Activated CD8-positive, alpha-beta memory T cell treated with anti-CD3 and anti-CD28 coated beads, Interleukin-2, amount 50 U/mL, for 4 hours (primary cell): ENCODE measurements at regions not wholly inside any gene's neighbourhood (a gene's known extent, or its start where the extent isn't known, plus 50 kb on each side); places are given as distances from the start of the nearest gene placed in this dataset.
A peak's percentile ranks its signal among the peaks of the same experiment; 100 is the strongest.

ENCODE experiments used
- DNase-seq: peaks from one replicate; pipeline ENCODE4 v3.0.0-alpha.2; 2020

- DNase-seq = no peak
These were observed 76.1 kb upstream of the PITRM1 start for GRCh38 chr10:3248526-3249306.

GRCh38 chr10:3245395-3245794 is 72.8 kb upstream of the PITRM1 start:
- no peak for DNase-seq

DNA sequence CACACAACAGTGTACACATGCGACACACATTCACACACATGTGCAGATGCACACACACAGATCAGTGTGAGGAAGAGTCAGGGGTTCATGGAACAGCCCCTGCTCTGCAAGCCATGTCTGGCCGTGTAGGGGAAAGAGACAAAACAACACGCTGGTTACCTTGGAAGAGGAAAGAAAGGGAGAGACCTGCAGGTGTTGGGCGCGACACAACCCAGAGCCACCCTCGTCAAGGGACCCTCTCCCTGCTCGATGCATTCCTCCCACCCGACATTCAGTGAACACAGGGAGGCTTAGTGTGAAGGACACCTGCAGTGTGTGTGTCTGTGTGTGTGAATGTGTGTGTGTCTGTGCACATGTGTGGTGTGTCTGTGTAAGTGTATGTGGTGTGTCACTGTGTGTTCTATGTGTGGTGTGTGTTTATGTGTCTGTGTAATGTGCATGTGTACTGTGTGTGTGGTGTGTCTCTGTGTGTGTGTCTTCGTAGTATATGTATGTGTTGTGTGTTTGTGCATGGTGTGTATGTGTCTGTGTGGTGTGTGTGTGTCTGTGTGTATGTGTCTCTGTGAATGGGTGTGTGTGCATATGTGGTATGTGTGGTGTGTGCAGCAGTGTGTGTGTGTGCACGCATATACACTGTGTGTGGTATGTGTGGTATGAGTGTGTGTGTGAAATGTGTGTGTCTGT is 69.5 kb upstream of the PITRM1 start:
- DNase-seq = no peak

DNA sequence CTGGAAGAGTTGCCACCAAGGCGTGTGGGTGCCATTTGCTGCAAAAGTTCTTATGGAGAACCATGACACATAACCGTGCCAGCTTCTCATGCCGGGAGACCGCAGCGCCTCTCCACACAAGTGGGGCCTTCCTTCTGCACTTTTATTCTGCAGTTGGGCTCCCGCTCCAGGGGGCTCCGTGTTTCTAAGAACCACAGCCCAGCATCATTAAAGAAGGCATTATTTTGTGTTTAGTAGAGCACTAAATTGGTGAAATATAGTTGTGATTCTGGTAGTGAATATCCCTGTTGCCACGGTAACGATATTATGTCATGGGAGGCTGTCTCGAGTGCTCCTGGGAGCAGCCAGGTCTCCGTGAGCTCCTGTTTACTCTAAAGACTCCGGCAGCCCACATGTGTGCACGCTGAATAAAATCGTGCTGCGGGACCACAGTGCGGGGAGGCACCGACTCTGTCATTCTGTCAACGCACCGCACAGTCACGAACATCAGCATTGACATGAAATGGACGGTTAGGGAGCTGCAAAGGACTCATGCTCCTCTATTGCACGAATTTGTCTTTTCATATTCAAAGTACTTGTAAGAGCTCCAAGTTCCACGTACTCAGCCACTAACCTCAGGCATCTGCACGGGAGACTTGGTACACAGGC is 68.8 kb upstream of the PITRM1 start:
- DNase-seq = no peak

- no peak for DNase-seq
These were observed 67.6 kb upstream of the PITRM1 start for GRCh38 chr10:3239920-3240894.

DNA sequence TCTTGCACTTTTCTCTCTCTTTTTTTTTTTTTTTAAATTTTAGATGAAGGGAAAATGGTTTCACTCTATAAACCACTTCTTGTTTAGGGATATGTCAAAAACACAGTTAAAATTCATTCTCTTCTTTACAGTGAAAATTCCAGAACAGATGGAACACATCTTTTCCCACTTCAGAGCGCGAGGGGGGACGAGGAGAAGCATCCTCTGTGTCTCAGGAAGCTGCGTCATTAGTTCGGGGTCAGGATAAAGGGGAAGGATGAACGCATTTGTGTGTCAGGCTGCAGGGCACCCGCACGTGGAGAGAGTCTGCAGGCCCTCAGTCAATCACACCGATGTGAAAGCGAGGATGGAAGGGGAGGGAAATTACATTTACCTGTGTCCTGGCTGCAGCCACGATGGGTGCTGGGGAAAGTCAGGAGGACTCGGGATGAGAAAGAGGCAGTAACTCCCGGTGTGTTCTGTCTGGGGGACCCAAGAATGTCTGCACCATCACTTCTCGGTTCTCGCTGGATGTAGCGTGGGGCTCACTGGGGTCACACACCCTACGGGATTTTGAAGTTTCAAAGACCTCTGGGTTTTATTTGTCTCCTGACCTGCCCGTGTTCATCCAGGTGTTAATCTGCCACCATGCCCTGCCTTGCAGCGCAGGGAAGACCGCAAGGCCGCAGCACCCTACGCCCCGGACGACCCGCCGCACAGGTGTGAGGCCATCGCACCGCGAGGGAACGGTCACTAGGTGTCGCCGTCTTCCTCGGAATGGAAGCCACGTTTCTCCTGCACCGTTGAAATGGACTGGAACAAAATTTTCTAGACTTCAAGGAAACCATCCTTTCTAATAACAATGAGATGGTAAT is 66.7 kb upstream of the PITRM1 start:
- DNase-seq = peak; percentile 74

DNA sequence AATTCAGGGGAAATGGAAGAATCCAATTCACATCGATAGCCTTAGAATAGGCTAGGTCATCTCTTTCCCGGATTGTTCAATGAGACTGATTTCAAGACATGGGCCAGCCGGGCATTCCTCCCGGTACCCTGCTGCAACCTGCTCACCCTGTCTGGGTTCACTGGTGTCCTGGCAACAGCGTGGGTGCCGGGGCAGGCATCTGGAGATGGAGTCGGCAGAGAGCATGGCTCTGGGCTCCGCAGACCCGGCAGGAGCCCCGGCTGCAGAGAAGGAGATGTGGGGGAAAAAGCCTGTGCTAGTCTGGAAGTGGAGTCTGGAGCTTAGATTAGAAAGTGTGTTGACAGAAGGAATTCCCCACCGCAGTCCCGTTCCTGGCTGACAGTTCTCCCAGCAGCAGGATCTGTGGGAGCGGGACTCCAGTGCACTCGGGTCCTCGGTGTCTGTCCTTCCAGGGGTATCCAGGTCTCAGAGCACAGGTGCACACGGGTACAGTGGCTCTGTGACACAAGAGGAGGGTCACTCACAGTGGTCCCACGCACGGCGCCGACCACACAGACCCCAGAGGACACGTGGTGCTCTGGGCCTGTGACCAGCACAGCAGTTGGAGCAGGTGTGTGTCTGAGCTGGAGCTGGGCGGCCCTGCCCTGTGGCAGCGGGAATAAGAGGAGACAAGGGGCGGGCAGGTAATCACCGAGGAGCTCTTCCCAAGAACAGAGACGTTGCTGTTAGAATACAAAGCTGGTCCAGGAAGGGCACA is 65.7 kb upstream of the PITRM1 start:
- no peak for DNase-seq

GRCh38 chr10:3237530-3237929 is 64.9 kb upstream of the PITRM1 start:
- no peak for DNase-seq

DNA sequence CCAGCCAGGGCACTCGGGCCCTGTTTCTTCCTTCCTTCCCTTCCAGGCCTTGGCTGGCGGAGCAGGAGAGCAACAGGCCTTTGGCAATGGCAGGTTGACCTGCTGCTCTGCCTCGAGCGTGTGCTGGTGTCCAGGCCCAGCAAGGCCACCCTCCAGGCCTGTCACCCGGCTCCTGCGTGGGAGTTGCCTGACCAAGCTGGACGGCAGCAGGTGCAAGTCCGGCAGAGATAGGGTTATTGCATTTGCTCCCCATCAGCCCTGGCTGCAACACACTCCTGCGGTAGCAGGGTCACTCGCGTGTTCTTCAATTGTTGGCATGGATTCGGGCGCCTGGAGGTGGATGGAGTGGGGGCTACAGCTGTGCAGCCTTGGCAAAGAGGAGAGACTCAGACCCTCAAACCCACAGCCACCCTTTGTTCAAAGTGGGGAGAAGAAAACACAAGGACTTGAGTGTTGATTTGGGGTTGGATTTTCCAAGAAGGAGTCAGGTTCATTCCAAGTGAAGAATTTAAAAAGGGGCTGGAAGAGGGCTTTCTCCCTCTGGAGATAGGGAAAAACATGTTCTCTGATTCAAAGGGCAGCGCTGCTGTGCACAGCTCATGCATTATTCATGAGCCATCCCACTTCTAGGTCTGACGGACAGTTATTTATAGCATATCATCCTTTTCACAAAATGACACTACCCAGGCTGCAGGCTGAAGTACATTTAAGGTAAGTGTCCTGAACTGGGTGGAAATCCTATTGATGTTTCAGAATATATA is 64.2 kb upstream of the PITRM1 start:
- DNase-seq = no peak

DNA sequence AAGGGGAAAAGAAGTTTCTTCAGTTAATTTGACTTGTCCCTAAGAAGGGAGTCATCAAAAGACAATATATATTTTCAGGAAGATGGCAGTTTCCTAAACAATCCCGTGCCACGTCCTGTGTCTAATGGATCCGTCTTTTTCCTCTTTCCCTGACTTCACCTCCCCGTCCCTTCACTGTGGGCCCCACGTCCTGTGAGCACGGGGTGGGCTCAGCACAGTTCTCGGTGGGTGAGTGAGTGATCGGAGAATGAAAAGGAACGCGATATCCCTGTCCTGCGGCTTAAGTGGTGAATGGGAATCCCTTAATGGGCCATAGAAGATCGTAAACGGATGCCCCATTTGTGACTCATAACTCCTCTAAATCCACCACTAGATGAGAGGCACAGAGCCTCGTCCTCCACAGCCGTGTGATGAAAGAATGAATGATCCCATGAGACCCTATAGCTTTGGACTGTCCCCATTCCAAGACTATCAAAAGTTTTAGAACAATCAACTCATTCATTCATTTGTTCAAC is 63.5 kb upstream of the PITRM1 start:
- DNase-seq = no peak

GRCh38 chr10:3235395-3235794 is 62.8 kb upstream of the PITRM1 start:
- DNase-seq = no peak

GRCh38 chr10:3233486-3233990 is 61.0 kb upstream of the PITRM1 start:
- no peak for DNase-seq

DNA sequence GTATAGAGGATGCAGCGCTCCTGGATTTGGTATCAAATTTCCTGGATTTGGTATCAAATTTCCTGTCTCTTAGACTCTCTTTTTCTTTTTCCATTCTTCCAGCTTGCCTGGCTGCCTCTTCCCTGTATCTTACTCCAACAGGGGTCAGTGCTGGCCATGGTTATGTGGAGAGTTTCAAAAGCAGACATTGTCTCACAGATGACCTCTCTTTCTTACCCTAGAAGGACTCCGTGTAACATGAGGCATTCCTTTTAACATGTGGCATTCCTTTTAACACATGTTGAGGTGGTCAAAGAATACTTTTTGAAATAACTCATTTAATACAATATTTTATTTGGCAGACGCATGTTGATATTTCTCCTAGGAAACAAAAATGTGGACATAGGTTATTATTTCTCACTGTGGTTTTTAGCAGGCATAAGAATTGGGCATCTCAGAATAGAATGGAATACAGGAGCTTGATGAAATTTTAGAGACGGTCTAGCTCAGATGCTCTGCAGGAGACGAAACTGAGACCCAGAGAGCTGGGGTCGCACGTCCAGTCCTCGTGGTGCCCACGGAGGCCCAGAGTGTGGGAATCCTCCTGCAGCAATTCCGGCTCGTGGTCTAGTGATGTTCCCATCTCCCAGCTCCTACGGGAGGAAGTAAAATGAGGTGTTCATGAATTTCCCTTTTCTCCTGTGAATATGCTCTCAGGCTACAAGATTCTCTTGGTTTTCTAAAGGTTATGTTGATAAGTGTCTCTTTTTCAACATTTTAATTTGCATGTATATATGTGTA is 59.6 kb upstream of the PITRM1 start:
- DNase-seq = no peak

DNA sequence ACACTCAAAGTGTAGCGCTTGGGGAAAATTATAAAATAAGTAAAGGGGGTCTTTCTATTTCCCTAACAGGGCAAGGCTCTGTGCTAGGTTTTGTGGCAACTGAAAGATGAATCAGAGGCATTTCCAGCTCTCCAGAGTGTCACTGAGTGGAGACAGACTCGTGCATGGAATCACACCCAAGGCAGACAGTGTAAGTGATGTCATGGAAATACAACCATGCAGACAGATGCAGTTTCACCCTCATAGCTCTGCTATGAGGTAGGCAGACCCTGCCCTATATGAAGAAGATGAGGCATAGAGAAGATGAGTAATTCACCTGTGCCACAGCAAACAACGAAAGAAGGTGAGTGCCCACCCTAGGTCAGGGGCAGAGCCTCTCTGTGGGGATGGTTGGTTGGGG is 57.2 kb upstream of the PITRM1 start:
- no peak for DNase-seq

DNA sequence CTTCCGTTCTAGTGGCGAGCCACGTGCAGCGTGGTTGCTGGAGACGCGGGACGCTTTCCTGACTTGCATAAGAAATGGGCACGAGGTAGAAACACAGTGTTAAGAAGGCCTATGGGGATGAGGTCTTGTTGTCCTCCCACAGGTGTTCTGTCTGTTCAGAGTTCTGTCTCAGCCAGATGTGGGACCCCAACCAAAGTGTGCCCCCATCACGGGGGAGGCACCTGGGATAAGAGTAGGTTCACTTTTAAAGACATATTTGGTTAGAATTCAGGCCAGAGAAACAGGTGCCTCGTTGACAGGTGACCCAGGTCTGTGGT is 56.0 kb upstream of the PITRM1 start:
- DNase-seq = no peak

- DNase-seq = no peak
These were observed 54.6 kb upstream of the PITRM1 start for GRCh38 chr10:3226960-3227744.

DNA sequence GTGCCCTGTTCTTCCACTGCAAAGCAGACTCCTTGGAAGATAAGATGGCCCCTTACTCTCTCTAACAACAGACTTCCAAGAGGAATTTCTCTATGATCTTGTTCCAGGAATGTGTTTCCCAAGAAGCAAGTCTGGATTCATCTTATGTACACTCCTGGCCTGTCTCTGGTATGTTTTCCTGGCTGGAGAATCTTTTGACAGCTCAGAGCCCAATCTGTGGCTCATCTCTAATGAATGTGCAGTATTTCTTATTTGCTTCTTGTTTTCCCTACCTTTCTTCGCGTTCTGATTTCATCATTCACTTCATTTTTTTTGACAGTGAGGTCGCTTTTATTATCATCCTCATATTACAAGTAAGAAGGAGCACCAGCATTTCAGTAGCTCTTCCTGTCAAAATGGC is 53.0 kb upstream of the PITRM1 start:
- no peak for DNase-seq

DNA sequence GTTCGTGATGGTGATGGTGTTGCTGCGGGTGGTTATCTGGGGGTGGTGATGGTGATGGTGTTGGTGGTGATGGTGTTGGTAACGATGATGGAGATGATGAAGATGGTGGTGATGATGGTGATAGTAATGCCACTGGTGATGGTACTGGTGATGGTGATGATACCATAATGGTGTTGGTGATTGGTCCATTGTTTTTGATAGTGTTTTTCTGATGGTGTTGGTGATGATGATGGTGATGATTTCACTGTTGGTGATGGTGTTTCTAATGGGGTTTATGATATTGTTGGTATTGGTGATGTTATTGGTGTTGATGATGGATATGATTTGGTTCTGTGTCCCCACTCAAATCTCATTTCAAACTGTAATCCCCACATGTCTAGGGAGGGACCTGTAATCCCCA is 51.7 kb upstream of the PITRM1 start:
- DNase-seq = no peak
